GM18517 (cell line): ENCODE measurements at regions not wholly inside any gene's neighbourhood (a gene's known extent, or its start where the extent isn't known, plus 50 kb on each side); places are given as distances from the start of the nearest gene placed in this dataset.

Experiments used
- ATAC-seq: cut with Tn5 transposase; IDR thresholded peaks from one replicate; pipeline ENCODE4 v1.9.1; 2021; ENCODE audit warnings: mild to moderate bottlenecking, moderate library complexity; ENCODE audit not compliant: unreplicated experiment

DNA sequence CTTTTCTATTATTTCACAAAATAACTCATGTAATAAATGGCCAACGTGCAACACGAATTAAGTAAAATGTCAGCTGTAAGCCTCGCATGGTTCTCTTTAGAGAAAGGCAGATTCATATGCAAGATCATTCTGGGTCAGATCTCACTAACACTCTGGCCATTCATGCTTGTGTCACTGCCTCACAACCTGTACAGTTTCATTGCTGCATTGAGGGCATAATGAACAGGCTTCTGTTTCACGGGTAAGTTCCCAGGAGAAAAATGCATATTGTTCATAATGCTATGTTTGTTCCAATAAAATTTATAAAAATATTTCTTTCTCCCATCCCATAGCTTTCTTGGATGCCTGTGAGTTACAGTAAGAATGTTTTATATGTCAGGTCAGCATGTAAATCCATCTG is 734.0 kb upstream of the ANKRD30A start:
- ATAC-seq, result no peak

DNA sequence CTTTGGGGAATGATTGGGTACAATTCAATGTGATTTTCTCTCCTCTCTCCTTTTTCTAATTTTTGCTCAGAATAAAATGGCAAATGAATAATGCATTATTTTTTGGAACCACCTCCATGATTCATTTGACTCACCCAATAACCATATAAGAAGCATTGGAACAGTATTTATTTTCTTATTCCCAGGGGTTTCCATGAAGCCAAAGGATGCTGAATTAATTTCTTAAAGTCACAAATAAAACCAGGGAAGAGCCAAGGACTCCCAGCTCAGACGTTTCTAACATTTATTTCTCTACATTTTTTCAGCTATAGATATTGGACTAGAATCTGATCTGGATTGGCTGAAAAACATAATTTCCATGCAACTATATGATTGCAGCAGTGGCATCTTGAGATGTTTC is 735.2 kb upstream of the ANKRD30A start:
- no peak for ATAC-seq

DNA sequence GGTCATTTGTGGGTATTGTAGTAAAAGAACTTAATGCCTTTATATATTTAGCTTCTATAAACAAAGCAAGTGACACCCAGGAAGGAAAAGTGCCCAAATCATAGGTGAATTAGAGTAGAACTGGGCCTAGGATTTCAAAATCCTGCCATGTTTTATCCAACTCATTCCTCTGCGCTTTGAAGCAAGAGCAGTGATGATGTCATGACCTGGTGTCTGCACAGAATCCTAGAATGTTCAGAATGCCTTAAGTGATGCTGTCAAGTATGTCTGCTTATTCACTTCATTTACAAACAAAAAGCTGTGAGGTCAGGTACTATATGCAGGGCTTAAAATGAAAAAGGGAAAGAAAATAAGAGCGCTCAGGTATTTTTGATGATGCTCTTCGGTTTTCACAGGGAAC is 737.2 kb upstream of the ANKRD30A start:
- no peak for ATAC-seq

DNA sequence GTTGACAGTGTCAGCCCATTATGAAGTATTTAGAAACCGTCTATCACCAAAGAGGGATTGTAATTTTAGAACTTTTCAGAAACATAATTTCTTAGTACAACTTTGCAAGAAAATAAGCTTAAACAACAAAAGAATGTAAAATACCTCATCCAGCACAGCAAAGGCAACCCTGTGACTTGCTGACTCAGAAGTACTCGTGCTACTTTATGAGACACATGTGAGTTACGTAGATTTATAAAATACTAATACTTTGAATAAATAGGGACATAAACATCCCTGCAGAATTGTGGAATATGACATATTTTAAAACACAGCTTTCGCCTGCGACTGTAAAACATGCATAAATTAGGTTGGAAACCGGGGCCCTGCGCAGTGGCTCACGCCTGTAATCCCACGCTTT is 739.7 kb upstream of the ANKRD30A start:
- ATAC-seq, result no peak

DNA sequence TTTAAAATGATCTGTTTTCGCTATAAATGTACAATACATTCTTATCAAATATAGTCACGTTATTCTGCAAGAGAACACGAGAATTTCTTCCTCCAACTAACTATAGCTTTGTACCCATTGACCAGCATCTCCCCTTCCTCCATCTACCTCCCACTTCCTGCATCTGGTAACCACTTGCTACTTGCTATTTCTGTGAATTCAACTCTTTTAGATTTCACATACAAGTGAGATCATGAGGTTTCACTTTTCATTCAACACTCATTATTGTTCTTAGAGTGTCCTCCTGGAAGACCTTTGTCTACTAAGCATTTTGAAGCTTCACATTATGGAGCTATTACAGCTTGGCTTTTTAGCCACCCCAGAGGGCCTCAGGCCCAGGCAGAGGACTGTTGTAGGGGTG is 741.3 kb upstream of the FZD8 start:
- no peak for ATAC-seq

DNA sequence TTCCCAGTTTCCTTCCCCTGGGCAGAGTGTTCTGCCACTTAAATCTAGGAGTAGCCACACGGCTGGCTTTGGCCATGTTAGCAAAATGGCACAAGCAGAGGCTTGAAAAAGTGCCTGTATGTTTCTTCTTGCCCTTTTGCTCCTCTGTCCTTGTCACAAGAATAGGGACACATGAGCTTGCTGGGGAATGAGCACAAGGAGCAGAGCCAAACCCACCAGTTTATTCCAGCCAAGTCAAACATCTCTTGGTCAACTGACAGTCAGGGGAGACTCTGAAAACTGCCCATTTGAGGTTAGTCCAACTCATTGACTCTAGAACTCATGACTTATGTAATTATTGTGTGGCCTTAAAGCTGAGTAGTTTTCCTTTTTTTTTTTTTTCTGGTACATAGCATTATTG is 739.7 kb upstream of the FZD8 start:
- no peak for ATAC-seq

DNA sequence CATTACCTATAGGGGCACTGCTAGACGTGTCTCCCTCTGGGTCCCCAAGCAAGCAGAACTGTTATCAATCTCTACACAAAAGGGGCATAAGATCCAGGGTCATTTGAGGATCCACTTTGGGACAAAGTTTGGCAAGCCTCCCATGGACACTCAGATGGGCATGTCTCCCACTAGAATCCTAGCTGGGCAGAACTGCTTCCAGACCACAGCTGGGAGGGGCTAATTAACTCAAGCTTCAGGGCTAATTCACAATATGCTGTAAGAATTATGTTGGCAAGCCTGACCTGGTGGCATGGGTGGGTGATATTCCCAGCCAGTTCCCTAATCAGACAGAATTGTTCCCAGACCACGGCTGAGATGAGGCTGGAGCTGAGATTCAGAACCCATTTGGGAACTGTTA is 738.4 kb upstream of the FZD8 start:
- ATAC-seq, result no peak

DNA sequence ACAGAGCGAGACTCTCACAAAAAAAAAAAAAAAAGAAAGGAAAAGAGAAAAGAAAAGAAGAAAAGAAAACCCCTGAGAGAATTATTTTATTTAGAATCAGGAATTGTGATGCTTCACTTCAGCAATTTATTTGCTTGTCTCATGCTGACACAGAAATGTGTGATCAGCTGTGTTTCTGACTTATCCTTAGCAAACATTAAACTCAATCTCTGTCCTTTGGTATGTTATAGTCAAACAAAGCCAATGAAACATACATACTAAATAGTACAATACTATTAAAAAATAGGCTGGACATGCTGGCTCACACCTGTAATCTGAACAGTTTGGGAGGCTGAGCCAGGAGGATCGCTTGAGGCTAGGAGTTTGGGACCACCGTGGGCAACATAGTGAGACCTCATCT is 733.0 kb upstream of the FZD8 start:
- ATAC-seq, result no peak

DNA sequence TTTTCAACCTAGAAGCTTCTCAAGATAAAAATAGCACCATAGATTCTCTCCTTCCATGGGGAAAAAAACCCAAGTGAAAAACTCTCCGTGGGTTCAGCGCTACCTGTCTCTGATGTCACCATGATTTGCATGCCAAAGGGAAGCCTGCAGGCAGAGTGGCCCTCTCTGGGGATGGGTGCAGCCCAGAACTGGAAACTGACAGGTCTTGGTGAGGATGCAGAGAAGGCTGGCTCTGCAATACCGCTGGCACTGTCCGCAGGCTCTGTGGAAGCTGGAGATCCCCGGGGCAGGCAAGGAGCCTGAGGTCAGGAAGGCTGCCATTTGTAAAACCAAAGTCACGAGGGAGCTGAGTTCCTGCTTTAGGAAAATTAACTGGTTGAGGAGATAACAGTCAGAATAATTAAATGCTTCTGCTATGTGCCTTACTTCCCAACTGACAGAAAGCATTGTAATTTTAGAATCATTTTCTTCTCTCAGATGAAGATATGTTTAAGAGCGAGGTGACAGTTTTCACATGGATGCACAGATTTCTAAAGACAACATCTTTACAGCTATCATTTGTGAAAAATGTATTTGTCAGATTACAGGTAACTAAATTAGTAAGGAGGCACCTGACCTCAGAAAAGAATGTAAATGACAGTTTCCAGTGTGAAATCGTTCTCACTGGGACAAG is 731.5 kb upstream of the FZD8 start:
- no peak for ATAC-seq

DNA sequence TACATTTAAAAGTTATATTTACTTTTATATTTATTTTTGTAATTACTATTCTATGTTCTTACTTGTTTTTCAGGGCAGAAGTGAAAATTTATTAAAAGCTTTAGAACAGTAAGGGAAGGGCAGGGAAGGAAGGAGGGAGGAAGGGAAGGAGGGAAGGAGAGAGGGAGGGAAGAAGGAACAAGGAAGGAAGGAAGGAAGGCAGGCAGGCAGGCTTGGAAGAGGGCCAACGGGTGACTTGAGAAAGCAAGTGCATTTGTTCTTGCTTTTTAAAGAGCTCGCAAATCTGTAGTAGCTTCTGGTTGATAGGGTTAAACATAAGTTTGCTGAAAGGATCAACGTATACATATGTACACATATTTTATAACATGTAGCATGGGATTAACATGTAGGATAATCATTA is 725.3 kb upstream of the FZD8 start:
- ATAC-seq, result no peak

DNA sequence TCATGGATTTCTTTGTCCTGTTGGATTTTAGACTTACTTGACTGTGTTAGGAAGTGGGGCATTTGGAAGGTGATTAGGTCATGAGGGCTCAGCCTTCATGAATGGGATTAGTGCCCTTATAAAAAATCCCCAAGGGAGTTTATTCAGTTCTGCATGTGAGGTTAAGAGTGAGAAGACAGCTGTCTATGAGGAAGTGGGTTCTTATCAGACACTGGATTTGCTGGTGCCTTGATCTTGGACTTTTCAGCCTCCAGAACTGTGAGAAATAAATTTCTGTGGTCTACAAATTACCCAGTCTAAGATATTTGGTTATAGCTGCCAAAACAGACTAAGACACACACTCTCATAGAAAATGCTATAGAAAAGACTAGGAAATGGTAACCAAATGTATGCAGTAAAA is 724.7 kb upstream of the FZD8 start:
- ATAC-seq, result no peak

DNA sequence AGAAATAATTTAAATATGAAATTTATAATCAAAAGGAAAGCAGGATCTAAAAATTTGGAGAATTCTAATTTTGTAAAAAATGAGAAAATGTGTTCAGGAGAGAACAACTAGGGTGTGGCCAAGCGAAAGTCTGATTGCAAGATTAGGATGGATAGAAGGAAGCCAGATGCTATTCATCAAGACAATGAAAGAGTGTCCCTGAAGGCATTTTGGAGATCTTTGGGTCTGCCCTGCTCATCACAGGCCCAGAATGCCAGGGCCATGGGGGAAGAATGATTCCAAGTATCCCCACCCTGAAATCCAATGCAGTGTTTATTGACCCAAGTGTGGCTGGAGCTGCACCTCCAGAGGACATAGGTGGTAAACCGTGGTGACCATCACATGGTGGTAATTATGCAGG is 724.0 kb upstream of the FZD8 start:
- no peak for ATAC-seq

DNA sequence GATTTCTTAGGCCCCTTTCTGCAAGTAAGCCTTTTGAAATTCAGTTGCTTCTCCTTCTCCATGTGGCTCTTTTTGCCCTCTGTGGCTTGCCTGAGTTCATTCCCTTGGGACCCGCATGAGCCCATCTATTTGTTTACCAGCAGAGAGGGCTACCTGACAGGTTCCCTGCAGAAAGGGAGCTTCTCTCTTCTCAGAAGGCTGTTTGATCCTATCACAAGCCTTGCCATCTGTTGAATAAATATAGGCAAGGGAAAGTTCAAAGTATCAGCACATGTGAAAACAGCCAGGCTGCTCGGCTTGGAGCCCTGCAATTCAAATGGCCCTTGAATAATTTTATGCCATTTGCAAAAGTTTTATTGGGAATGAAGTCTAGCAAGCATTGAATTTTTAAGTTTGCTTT is 720.2 kb upstream of the FZD8 start:
- no peak for ATAC-seq

DNA sequence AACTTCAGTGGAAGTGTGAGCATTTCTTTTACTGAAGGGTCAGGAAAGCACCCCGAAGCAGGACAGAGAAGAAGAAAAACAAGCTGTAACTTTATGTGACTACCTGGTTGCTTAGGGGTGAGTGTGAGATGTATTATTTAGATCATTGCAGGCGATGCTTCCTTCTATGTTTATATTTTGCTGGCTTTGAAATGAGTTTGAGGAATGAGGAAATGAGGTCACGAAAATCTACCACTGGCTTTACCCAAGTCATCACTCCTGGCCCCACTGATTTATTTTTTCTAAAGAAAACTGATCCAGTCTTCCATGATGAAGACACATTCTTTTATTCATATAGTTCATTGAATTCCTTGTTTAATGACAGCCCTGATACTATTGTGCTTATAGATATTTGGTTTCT is 716.6 kb upstream of the FZD8 start:
- ATAC-seq, result no peak

DNA sequence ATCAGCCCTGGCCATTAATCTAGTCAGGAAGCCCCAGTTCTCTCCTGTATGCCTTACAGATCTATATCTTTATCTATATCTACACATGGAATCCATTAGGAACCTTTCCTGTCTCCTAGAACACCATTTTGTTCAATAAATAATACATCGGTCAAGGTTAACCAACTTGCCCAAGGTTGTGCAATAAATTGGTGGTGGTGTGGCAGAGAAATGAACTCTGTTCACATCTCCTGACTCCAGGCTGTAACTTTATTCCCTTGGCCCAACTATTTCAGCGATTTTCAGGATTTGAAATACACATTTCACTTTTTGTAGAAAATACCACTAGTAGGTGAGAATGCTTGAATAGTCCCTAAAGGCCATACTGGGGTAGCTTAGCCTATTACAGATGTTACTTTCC is 712.5 kb upstream of the FZD8 start:
- no peak for ATAC-seq

DNA sequence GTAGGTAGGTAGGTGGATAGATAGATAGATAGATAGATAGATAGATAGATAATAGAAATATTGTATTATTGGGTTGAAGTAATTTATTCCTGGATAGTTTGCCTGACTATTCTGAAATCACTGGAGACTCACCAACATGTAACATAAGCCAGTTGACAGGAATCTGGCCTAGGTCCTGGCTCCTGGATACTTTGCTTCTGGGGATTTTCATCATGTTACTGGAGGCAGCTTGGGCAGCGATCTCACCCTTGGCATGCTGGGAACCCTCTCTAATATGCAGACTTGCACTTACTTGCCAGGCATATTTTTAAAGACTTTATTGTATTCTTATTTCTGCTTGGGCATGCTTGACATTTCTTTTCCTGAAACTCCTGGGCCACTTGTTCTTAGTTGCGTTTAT is 709.1 kb upstream of the FZD8 start:
- no peak for ATAC-seq

DNA sequence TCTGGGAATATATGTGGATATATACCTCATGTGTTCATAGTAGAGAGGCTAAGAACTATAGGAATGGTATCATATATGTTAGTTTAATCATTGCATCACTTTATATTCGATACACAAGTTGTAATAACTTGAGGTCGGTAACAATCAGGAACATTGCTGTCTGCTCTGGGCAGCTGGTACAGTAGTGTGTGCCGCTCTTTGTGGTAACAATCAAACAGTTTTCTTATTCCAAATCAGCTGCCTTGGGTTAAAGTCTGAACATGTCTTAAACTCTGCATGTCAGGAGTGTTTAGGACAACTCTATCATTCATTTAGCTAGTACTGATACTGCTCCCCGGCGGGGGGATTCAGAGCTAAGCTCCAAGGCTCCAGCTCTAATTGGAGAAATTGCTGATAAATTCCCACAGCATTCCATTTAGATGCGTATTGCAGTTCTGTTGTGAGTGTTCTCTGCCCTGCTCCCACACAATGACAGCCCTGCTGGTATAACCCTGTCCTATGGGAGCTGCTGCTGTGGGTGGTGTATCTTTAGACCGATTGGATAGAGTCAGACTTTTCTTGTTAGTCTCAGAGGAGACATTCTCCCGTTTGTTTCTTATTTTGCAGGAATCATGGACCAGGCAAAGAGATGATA is 707.5 kb upstream of the FZD8 start:
- no peak for ATAC-seq

DNA sequence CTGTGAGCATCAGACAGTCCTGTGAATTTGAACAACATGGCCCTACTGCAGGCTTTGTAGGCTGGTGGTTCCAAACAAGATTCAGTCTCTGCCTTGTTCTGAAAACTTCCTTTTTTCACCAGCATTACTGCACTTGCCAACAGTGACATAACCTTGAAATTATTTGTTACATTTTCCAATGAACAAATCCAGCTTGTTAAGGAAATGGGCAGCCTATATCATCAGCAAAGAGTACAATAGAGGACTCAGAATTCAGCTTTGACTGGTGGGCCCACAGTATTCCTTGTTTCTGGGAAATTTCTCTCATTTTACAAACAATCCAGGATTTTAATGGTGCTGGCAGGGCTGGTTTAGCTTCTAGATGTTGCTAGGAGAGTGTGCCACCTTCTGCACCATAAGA is 703.7 kb upstream of the FZD8 start:
- no peak for ATAC-seq

DNA sequence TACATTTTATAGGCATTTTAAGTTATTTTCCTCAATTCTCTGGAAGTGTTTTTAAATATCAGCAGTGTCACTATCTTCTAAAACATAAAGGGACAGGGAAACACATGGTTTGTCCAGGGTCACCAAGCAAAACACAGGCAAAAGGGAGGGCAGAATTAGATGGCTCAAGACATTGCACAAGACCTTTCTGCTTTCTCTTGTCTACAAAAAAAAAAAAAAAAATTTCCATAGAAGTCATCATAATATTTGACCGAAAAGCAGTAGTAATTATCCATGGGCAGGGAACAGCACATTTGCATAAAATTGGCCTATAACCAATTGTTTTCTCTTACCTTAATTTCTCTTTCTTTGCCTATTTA is 703.1 kb upstream of the FZD8 start:
- ATAC-seq, result no peak

DNA sequence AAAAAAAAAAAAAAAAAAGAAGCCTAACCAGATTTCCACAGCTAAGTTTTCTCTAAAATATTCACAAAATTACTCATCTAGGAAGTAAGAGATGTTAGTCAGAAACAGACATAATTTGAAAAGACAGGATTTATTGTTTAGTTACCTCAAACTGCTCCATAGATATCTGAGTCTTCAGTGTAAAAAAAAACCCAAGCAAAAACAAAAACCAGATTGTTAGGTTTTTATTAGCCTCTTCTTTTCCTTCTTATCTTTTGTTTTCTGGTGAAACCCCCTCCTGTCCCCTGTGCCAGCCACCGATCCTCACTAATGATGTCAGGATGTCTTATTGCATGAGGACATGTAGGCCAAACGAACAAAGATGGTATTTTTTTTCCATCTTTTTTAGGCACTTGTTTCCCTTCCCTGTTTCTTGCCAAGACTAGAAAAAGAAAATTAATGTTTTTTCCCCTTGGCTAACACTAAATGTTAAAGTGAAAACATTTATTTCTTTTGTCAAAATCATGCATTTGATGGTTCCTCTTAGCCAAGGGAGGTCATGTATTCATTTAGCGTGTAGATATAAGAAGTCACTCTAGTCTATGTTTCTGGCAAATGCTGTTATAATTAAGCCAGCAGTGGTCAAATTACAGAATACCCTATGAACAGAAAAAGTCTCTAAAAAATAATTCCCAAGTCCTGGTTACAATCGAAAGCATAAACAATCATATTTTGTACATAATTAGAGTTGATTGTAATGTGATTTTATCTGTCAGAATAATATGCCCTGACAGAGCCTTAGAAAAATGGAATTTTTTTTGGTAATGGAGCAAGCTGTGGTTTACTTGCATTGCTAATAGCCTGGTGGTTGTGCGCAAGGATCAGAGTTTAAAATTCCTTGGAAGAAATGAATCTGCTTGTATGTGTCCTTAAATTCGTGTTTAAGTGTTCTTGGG is 702.4 kb upstream of the FZD8 start:
- no peak for ATAC-seq

DNA sequence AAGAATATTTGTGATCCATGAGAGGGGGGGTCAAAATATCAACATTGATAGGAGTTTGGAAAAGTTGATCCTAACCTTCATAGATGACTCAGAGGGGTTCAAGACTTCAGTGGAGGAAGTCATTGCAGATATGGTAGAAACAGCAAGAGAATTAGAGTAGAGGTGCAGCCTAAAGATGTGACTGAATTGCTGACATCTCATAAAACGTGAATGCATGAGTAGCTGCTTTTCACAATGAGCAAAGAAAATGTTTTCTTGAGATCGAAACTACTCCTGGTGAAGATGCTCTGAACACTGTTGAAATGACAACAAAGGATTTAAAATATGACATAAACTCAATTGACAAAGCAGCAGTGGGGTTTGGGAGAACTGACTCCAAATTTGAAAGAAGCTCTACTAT is 700.7 kb upstream of the FZD8 start:
- ATAC-seq, result no peak

DNA sequence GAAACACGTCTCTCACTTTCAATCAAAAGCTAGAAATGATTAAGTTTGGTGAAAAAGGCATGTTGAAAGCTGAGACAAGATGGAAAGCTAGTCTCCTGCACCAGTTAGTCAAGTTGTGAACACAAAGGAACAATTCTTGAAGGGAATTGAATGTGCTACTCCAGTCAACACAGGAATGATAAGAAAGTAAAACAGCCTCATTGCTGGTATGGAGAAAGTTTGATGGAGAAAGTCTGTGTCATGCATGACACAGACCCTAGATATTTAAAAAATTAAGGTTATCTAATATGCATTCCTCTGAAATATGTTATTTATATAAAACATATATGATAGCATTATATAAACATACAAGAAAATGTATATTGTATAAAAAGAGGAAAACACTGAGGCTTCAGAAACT is 699.4 kb upstream of the FZD8 start:
- no peak for ATAC-seq
